GM19035 (cell line): ENCODE measurements at regions not wholly inside any gene's neighbourhood (a gene's known extent, or its start where the extent isn't known, plus 50 kb on each side); places are given as distances from the start of the nearest gene placed in this dataset.

Experiments
- ATAC-seq: cut with Tn5 transposase; IDR thresholded peaks from one replicate; pipeline ENCODE4 v1.9.1; 2021; ENCODE audit not compliant: unreplicated experiment

DNA sequence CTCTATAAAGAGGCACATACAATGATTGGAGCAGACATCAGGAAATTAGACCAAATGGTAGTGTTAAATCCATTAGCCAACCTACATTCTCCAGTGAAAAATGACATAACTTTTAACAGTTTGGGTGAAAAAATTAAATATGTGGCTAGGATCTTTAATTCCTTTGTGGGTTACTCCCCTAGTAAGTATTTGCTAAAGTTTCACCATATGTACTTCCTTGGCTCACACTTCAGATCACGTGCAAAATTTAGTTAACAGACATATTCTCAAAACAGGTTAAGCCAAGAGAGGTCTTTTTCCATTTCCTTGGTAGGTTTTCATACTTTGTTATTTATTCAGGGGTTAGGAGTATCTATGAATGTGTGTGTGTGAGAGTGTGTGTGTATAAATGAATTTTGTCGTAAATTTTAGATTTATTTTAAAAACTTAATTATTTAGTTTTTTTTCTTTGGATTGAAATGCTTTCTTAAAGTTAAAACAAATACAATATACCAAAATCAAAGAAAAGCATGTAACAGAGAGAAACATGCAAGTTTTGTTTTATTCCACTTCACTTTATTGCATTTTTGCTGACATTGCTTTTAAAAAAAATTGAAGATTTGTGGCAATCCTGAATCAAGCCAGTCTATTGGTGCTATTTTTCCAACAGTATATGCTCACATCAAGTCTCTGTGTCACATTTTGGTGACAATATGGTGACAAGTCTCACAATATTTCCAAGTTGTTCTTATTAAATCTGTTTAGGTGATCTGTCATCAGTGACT is 258.7 kb downstream of the FLRT2 start:
- no peak for ATAC-seq

DNA sequence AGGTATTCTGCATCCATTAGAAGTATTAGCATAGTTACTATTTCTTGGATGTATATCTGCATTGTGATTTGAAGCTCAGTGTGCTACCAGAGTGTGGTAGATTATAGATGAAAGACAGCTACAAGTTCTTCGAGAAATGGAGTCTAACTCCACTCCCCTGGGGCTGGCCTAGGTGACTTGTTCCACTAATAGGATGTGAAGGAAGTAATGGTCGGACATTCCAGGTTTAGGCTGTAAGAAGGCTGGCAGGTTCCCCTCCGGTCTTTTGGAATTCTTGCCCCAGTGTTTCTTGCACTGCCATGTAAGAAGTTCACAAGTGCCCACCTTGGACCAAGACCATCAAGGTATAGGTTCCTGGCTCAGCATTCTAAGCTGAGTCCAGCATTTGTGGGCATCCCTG is 236.4 kb downstream of the FLRT2 start:
- ATAC-seq = no peak

DNA sequence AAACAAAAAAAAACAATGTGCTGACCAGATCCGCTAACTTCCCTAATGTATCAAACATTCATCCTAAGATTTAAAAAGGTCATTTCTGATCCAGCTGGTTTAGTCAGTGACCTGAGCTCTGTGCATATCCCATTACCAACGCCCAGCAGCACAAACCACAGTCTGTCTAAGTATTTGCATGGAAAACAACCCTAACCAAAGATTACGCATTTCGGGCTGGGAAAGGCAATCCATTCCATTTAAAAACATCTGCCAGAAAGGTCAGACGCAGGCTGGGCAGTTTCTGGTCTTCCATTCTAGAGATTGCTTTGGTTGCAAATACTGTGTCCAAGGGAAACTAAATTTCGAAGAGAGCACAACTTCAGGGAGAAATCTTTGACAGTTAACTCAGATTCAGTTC is 234.9 kb downstream of the FLRT2 start:
- ATAC-seq = no peak

DNA sequence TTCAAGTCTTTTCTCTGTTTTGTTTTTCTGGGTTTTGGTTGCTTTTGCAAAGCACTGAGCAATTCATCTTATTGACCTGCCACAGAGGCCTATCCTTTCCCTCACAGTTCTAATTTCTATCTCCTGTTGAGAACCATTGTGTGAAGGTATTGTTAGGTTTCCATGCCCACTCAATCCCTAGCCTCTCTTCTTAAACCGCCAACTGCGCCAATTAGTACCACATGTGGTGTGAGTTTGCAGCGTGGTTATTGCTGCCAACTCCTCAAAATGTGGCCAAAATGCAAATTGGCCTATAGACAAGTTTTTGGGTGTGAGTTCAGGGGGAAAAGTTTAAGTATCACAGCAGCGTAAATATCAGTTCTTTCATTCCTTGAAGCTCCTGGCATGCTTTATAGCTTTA is 232.6 kb downstream of the FLRT2 start:
- no peak for ATAC-seq

DNA sequence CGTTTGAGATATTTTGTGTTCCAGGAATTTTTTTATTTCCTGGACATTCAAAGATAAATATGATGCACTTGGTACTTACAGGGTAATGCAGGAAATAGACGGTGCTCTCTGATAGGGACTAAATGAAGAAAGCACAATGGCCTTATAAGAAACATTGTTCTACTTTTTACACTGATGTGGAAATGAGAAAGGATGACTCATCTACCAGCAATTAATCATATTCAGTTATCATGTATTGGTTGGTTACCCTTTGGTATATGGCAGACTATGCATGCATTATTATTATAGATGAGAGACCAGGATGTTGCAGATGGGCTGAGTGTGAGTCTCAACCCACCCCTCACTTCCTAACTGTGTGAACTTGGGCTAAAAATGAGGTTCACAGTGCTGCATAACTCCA is 222.2 kb downstream of the FLRT2 start:
- ATAC-seq = no peak

DNA sequence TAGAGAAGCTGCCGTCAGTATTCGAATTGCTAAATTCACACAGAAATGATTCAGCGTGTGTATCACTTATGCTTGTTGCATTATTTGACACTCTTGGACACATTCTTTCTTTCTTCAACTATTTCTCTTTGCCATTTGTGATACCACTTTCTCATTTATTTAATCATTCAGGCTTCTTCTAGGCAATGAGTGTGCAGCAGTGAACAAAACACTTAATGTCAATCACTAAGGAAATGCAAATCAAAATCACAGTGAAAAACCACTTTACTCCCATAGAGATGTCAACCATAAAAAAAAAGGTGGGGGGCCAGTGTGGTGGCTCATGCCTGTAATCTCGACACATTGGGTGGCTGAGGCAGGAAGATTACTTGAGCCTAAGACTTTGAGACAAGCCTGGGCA is 214.6 kb downstream of the FLRT2 start:
- no peak for ATAC-seq

DNA sequence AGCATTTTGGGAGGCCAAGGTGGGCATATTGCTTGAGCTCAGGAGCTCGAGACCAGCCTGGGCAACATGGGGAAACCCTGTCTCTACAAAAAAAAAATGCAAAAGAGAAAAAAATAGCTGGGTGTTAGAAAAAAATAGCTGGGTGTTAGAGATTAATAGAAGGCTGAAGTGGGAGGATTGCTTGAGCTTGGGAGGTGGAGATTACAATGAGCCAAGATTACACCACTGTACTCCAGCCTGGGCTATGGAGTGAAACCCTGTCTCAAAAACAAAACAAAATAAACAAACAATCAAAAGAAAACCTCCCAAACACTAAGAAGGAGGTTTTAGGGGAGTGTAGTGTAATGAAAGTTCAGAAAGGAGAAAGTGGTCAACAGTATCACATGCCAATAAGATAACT is 202.1 kb downstream of the FLRT2 start:
- ATAC-seq = no peak

DNA sequence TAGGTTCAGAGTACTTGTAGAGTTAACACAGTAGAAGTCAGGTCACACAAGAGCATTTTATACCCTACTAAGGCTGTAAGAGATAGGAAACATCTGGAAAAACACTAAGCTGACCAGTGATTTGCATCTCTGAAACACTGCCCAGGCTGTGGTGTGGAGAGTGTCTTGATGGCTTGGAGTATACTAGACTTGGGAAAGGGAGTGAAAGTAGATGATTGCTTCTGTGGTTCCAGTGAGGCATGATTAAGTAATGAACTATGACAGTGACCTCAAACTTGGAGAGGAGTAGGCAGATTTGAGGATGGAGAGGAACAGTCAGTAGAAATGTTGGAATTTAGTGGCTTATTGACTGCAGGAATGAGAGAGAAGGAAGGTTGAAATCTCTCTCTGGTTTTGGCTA is 201.2 kb downstream of the FLRT2 start:
- ATAC-seq = no peak

DNA sequence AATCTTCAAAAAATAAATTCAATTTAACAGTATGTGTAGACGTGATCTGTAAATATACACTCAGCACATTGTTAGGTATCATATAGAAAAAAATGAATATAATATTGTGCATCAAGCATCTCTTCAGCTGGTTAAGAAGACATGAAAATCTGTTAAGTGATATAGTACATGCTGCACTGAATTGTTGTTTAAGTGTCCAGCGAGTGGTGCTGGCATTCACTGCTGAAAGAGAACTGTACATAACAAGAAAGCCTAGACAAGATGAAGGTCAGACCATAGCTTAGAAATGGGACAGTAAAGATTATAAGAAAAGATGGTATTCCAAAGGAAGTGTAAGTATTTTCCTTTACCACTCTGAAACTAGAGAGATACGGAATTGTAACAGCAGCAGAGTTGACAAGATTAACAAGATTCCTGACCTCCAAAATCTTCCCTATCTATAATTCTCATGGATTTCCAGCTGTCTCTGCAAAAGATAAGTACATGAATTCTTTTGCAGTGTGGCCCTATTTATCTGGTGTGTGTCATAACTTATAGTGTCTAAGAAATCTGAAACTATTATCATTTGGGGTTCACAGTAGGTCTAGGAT is 198.6 kb downstream of the FLRT2 start:
- no peak for ATAC-seq

DNA sequence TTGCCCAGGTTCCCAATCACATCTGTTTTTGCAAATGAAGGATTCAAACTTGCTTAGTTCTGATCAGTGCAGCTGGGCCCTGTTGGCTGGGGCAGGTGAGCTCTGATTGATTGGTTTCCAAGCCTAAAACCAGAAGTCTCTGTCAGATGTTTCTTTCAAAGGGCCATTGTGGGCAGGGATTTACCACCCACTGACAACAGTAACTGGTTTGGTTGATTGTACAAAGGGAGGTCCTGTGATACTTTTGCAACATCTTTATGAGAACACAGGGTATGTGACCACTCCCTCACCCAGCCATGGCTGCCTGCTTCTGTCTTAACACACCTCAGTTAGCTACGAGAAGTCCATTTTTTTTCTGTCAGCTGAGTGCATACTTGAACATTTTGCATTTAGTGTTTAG is 184.1 kb downstream of the FLRT2 start:
- ATAC-seq = no peak

DNA sequence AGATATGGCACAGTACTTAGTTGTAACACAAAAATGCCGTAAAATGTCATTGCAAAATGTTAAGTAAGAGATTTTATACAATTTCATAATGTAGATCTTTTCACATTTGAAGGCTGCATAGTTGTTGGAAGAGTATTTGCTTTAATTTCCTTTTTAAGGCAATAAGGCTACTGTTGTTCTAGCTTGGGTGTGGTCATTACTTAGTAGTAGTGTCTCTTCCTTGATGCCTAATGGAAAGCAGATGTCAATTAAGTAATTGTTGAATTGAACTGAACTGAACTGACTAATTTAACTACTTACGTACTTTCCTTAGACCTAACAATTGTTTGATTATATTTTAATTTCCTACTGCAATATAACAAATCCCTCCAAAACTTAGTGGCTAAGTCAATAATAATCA is 181.7 kb downstream of the FLRT2 start:
- ATAC-seq = no peak
